Panc1 (cell line): ENCODE measurements at regions not wholly inside any gene's neighbourhood (a gene's known extent, or its start where the extent isn't known, plus 50 kb on each side); places are given as distances from the start of the nearest gene placed in this dataset.

ENCODE experiments used
- POLR2AphosphoS5 ChIP-seq: IDR thresholded peaks from 2 replicates; pipeline ENCODE4 v1.6.1; 2012; ENCODE audit warnings: mild to moderate bottlenecking, low read depth, low read length, moderate library complexity
- TF ChIP-seq, protein P1 (sequence below): fragments of 450-650 bp; IDR thresholded peaks from 2 replicates; pipeline ENCODE4 v1.5.1; 2017; ENCODE audit warnings: mild to moderate bottlenecking
- TF ChIP-seq, protein P2 (sequence below), 2 experiments: IDR thresholded peaks; 2 replicates each; pipeline ENCODE4 v1.6.1; 2011 to 2012; ENCODE audit warnings: low read depth in 2 of 2, control low read depth in 1 of 2, low read length in 1 of 2, mild to moderate bottlenecking in 1 of 2, moderate library complexity in 1 of 2; ENCODE audit not compliant: insufficient read depth in 1 of 2

DNA sequence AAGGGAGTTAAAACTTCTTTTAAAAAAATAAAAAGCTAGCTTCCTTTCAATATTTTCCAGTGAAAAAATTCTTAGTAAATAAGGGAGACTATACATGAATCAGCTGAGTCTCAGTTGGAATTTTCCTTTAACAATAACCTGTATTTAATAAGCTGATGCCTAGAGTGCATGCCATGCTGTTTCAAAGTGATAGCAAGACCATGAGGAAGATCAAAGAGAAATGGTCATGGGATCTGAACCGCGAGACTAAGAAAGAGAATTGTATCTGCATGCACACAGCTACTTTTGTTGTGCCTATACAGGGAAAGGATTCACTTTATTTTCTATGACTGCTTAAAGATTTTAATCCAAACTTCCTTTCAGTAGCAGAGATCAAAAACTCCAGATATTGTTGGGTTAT is 2217.0 kb downstream of the MAT2B start:
- TF ChIP-seq, protein P1, sequence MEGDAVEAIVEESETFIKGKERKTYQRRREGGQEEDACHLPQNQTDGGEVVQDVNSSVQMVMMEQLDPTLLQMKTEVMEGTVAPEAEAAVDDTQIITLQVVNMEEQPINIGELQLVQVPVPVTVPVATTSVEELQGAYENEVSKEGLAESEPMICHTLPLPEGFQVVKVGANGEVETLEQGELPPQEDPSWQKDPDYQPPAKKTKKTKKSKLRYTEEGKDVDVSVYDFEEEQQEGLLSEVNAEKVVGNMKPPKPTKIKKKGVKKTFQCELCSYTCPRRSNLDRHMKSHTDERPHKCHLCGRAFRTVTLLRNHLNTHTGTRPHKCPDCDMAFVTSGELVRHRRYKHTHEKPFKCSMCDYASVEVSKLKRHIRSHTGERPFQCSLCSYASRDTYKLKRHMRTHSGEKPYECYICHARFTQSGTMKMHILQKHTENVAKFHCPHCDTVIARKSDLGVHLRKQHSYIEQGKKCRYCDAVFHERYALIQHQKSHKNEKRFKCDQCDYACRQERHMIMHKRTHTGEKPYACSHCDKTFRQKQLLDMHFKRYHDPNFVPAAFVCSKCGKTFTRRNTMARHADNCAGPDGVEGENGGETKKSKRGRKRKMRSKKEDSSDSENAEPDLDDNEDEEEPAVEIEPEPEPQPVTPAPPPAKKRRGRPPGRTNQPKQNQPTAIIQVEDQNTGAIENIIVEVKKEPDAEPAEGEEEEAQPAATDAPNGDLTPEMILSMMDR: no peak
- no peak for TF ChIP-seq POLR2AphosphoS5
- TF ChIP-seq, protein P2, sequence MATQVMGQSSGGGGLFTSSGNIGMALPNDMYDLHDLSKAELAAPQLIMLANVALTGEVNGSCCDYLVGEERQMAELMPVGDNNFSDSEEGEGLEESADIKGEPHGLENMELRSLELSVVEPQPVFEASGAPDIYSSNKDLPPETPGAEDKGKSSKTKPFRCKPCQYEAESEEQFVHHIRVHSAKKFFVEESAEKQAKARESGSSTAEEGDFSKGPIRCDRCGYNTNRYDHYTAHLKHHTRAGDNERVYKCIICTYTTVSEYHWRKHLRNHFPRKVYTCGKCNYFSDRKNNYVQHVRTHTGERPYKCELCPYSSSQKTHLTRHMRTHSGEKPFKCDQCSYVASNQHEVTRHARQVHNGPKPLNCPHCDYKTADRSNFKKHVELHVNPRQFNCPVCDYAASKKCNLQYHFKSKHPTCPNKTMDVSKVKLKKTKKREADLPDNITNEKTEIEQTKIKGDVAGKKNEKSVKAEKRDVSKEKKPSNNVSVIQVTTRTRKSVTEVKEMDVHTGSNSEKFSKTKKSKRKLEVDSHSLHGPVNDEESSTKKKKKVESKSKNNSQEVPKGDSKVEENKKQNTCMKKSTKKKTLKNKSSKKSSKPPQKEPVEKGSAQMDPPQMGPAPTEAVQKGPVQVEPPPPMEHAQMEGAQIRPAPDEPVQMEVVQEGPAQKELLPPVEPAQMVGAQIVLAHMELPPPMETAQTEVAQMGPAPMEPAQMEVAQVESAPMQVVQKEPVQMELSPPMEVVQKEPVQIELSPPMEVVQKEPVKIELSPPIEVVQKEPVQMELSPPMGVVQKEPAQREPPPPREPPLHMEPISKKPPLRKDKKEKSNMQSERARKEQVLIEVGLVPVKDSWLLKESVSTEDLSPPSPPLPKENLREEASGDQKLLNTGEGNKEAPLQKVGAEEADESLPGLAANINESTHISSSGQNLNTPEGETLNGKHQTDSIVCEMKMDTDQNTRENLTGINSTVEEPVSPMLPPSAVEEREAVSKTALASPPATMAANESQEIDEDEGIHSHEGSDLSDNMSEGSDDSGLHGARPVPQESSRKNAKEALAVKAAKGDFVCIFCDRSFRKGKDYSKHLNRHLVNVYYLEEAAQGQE (IDR thresholded peaks at IDR 0.05; ENCODE audit: insufficient read depth in 1 of 2, low read depth in 2 of 2, low read length in 1 of 2): no peak
